GM12878 (cell line): ENCODE measurements at regions not wholly inside any gene's neighbourhood (a gene's known extent, or its start where the extent isn't known, plus 50 kb on each side); places are given as distances from the start of the nearest gene placed in this dataset.

Source experiments
- ATAC-seq: fragments of 200-7000 bp; cut with Tn5 transposase; 3 replicates; pipeline ENCODE4 v1.9.1; 2020; ENCODE audit warnings: mild to moderate bottlenecking, moderate library complexity
- BruUV-seq: library from RNA; stranded (reverse); fragments of 400-500 nt; replicated peaks from 2 replicates; lab custom pipeline; 2021; lab: Mats Ljungman, UMichigan
- CTCF ChIA-PET: fragments of 300-600 bp; sonication (Branson Sonifier 250); formaldehyde crosslinking; extraction: SDS; loops from one replicate; lab custom pipeline; 2021; ENCODE audit warnings: inconsistent platforms; lab: Yijun Ruan, JAX
- POLR2A ChIA-PET: fragments of 350-600 bp; formaldehyde crosslinking; extraction: SDS; loops from one replicate; lab custom pipeline; 2021; ENCODE audit warnings: inconsistent platforms; lab: Charles Lee
- RAD21 ChIA-PET: fragments of 300-600 bp; sonication (Branson Sonifier 250); formaldehyde crosslinking; loops from one replicate; lab custom pipeline; 2023; ENCODE audit warnings: antibody characterized with exemption; ENCODE audit not compliant: unreplicated experiment; lab: Charles Lee
- SMC1A ChIA-PET: fragments of 300-600 bp; sonication (Branson Sonifier 250); formaldehyde crosslinking; loops from one replicate; lab custom pipeline; 2023; ENCODE audit not compliant: unreplicated experiment, uncharacterized antibody; lab: Charles Lee
- DNase-seq: peaks from one replicate; pipeline ENCODE4 v3.0.0-alpha.2; 2011; ENCODE audit warnings: low read depth, low spot score
- FAIRE-seq: peaks from 3 replicates; lab custom pipeline; 2011; peaks lifted over from hg19 to GRCh38; lab: Jason Lieb, UNC
- H2AFZ ChIP-seq: 2 replicates; pipeline ENCODE4 v1.6.0; 2011; ENCODE audit warnings: low read depth, low read length, control low read depth; ENCODE audit not compliant: control insufficient read depth
- H3K27ac ChIP-seq: 2 replicates; pipeline ENCODE4 v1.5.1; 2011; ENCODE audit warnings: control low read depth; ENCODE audit not compliant: control insufficient read depth, insufficient read depth
- H3K27me3 ChIP-seq, 2 experiments: replicated peaks in 1 of 2; 2 replicates each; pipeline versions ENCODE4 v1.6.0 to v1.6.1; 2011; ENCODE audit warnings: low read length in 1 of 2; ENCODE audit not compliant: control insufficient read depth in 2 of 2, insufficient read depth in 2 of 2
- H3K36me3 ChIP-seq, 2 experiments: 2 replicates each; pipeline ENCODE4 v1.5.1; 2011; ENCODE audit warnings: low read length in 1 of 2; ENCODE audit not compliant: control insufficient read depth in 2 of 2, insufficient read depth in 2 of 2
- H3K4me1 ChIP-seq: 2 replicates; pipeline ENCODE4 v1.6.1; 2011; ENCODE audit warnings: mild to moderate bottlenecking, low read length, moderate library complexity, mixed read lengths; ENCODE audit not compliant: control insufficient read depth, insufficient read depth
- H3K4me2 ChIP-seq: 2 replicates; pipeline ENCODE4 v1.6.0; 2011; ENCODE audit warnings: control low read depth; ENCODE audit not compliant: control insufficient read depth, insufficient read depth
- H3K4me3 ChIP-seq: fragments of 200-600 bp; sonication (generic); 2 replicates; pipeline ENCODE4 v1.5.1; 2016
- H3K79me2 ChIP-seq: 2 replicates; pipeline ENCODE4 v1.6.0; 2011; ENCODE audit warnings: low read length; ENCODE audit not compliant: control insufficient read depth, insufficient read depth
- H3K9ac ChIP-seq: 2 replicates; pipeline ENCODE4 v1.8.0; 2011; ENCODE audit warnings: low read length, control low read depth, mixed read lengths; ENCODE audit not compliant: control insufficient read depth, insufficient read depth
- H3K9me3 ChIP-seq: replicated peaks from 3 replicates; pipeline ENCODE4 v1.5.1; 2011; ENCODE audit warnings: mild to moderate bottlenecking, low read length; ENCODE audit not compliant: control insufficient read depth, insufficient read depth
- H4K20me1 ChIP-seq: 2 replicates; pipeline ENCODE4 v1.6.0; 2011; ENCODE audit not compliant: control insufficient read depth, insufficient read depth
- BCLAF1 ChIP-seq: fragments of 450-650 bp; IDR thresholded peaks from 2 replicates; pipeline ENCODE4 v1.6.1; 2017; ENCODE audit warnings: antibody characterized with exemption, mild to moderate bottlenecking, moderate library complexity
- BHLHE40 ChIP-seq, 2 experiments: fragments of 450-650 bp in 1 of 2; IDR thresholded peaks; 2 replicates each; pipeline ENCODE4 v1.6.1; 2011 to 2017; ENCODE audit warnings: low read depth in 2 of 2, borderline replicate concordance in 1 of 2, improper control_type of control experiment in 1 of 2, low read length in 1 of 2, mild to moderate bottlenecking in 1 of 2
- CHD4 ChIP-seq: fragments of 200-600 bp; sonication (generic); IDR thresholded peaks from 2 replicates; pipeline ENCODE4 v1.6.1; 2016; ENCODE audit warnings: mild to moderate bottlenecking
- EZH2 ChIP-seq: IDR thresholded peaks from 2 replicates; pipeline ENCODE4 v1.6.1; 2012; ENCODE audit warnings: low read depth, mild to moderate bottlenecking, control low read depth, inconsistent platforms, low read length, borderline replicate concordance; ENCODE audit not compliant: control insufficient read depth
- HCFC1 ChIP-seq: fragments of 150-350 bp; IDR thresholded peaks from 2 replicates; pipeline ENCODE4 v1.6.1; 2014; ENCODE audit warnings: low read length
- MEF2B ChIP-seq: fragments of 450-650 bp; IDR thresholded peaks from 2 replicates; pipeline ENCODE4 v1.6.1; 2018; ENCODE audit warnings: mild to moderate bottlenecking, moderate library complexity; ENCODE audit not compliant: partially characterized antibody, poor library complexity, severe bottlenecking
- PAX5 ChIP-seq: IDR thresholded peaks from 2 replicates; pipeline ENCODE4 v1.6.1; 2011; ENCODE audit warnings: low read depth, low read length, borderline replicate concordance
- POU2F2 ChIP-seq: IDR thresholded peaks from 3 replicates; pipeline ENCODE4 v1.6.1; 2011; ENCODE audit warnings: low read depth, mild to moderate bottlenecking, low read length, borderline replicate concordance
- RFX5 ChIP-seq: IDR thresholded peaks from 2 replicates; pipeline ENCODE4 v1.6.1; 2011; ENCODE audit warnings: low read depth, low read length, improper control_type of control experiment
- SMAD1 ChIP-seq: fragments of 450-650 bp; IDR thresholded peaks from 2 replicates; pipeline ENCODE4 v1.6.1; 2018; ENCODE audit warnings: mild to moderate bottlenecking, low read depth; ENCODE audit not compliant: partially characterized antibody
- SMC3 ChIP-seq: IDR thresholded peaks from 2 replicates; pipeline ENCODE4 v1.6.1; 2011; ENCODE audit warnings: low read length, improper control_type of control experiment, borderline replicate concordance
- SP1 ChIP-seq: IDR thresholded peaks from one replicate; pipeline ENCODE4 v1.6.1; 2011; ENCODE audit warnings: low read depth, low read length
- SREBF1 ChIP-seq: IDR thresholded peaks from 2 replicates; pipeline ENCODE4 v1.6.1; 2012; ENCODE audit warnings: mild to moderate bottlenecking, low read length
- WGBS: methylation state at CpG from one replicate; pipeline ENCODE4 v1.1.6; 2016; ENCODE audit warnings: low lambda C conversion rate; ENCODE audit not compliant: insufficient replicate concordance, insufficient coverage; ENCODE audit errors: missing lambda C conversion rate; 5-methylcytosine and 5-hydroxymethylcytosine counted together
- in situ Hi-C: fragments of 300-500 bp; cut with MboI; formaldehyde crosslinking; loops from 9 replicates; pipeline ENCODE4 v1.14.3; 2018; ENCODE audit warnings: mixed read lengths
- intact Hi-C: fragments of 100-400 bp; cut with micrococcal nuclease; formaldehyde crosslinking; loops from one replicate; pipeline ENCODE4 v1.14.2; 2022; ENCODE audit not compliant: unreplicated experiment

GRCh38 chr2:150589681-150590080 is 102.2 kb upstream of the RND3 start:
- SMC1A ChIA-PET: interaction anchor here (1.3 to 4.6 kb wide), 5 partner anchors 11 to 61 kb away, joined by 4 to 50 read pairs (median 17); no protein-coding TSS in a partner anchor
- Histone ChIP-seq H2AFZ (no peak overlapping the region), H3K4me1 (no peaks in the 10 kb centered on the region), H3K79me2 (no peaks in the 10 kb centered on the region), H3K4me3 (no peak overlapping the region), H3K4me2 (no peak overlapping the region), H3K9ac (no peak overlapping the region), H3K36me3 (no peaks in the 10 kb centered on the region), H3K27me3 (no peaks in the 10 kb centered on the region), H4K20me1 (no peaks in the 10 kb centered on the region), H3K9me3 (no peaks in the 10 kb centered on the region; the same call in 2 of the 3 replicates), H3K27ac (no peak overlapping the region)
- POLR2A ChIA-PET: interaction anchor here (1.1 kb wide), 1 partner anchor 30 kb away, joined by 4 read pairs; no protein-coding TSS in a partner anchor
- peak; percentile 40 for ATAC-seq
- BruUV-seq: no TSS peak
- in situ Hi-C loops (no loop called here), intact Hi-C loops (no loop called here)
- no peak for DNase-seq
- TF ChIP-seq BHLHE40 (IDR thresholded peaks at IDR 0.05; ENCODE audit: borderline replicate concordance in 1 of 2, low read depth in 2 of 2, low read length in 1 of 2): peak in 1 of 2 experiments; percentile 34; a peak in 1 of 4 replicates
- no peak for TF ChIP-seq POU2F2
- RAD21 ChIA-PET: interaction anchor here (0.8 to 7.2 kb wide), 2 partner anchors 16 to 20 kb away, joined by 3 to 71 read pairs; no protein-coding TSS in a partner anchor
- CTCF ChIA-PET: interaction anchor here (1.0 to 1.5 kb wide), 2 partner anchors 12 to 21 kb away, joined by 3 to 4 read pairs; no protein-coding TSS in a partner anchor
- 23% methylated on average over 2 of the region's 2 CpGs for WGBS
- FAIRE-seq: no peak

DNA sequence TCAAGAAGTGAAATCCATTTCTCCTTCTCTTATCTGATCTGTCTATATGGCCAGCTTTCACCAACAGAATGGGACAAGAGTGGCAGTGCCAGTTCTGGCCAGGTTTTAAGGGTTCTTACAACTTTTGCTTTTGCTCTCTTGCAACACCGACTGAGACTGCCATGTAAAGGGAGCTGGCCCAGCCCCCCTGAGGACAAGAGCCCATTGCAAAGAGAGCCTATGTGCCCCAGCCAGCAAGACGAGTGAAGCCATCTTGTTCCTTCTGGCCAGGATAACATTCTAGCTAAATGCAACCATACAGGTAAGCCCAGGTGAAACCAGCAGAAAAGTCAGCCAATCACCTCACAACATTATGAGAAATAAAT is 101.0 kb upstream of the RND3 start:
- BruUV-seq: no TSS peak

More for the DNA sequence above, 101.0 kb upstream of the RND3 start:
- in situ Hi-C loops: no loop called here
- Histone ChIP-seq H3K9me3 (no peaks in the 10 kb centered on the region; the same call in 2 of the 3 replicates), H3K36me3 (no peaks in the 10 kb centered on the region), H3K27ac (no peak overlapping the region), H2AFZ (no peak overlapping the region), H4K20me1 (no peaks in the 10 kb centered on the region), H3K27me3 (no peaks in the 10 kb centered on the region), H3K4me1 (no peaks in the 10 kb centered on the region), H3K79me2 (no peaks in the 10 kb centered on the region), H3K4me2 (no peak overlapping the region), H3K4me3 (no peak overlapping the region), H3K9ac (no peak overlapping the region)
- WGBS: 30% methylated on average over 2 of the region's 2 CpGs
- no peak for TF ChIP-seq PAX5
- no peak for TF ChIP-seq HCFC1
- TF ChIP-seq CHD4: no peak
- no peak for TF ChIP-seq BHLHE40 (IDR thresholded peaks at IDR 0.05; ENCODE audit: borderline replicate concordance in 1 of 2, low read depth in 2 of 2, low read length in 1 of 2)
- no peak for TF ChIP-seq BCLAF1
- no peak for TF ChIP-seq SREBF1
- no peak for TF ChIP-seq EZH2
- TF ChIP-seq RFX5: no peak
- no peak for TF ChIP-seq SP1
- no peak for TF ChIP-seq MEF2B
- TF ChIP-seq SMC3: no peak
- no peak for TF ChIP-seq SMAD1
- intact Hi-C loops: no loop called here
- ATAC-seq: no peak
- POLR2A ChIA-PET: interaction anchor here (0.5 to 5.1 kb wide), 8 partner anchors 15 to 176 kb away, joined by 3 to 40 read pairs (median 4); no protein-coding TSS in a partner anchor
- SMC1A ChIA-PET: interaction anchor here (0.6 to 4.6 kb wide), 19 partner anchors 8 to 119 kb away, joined by 3 to 50 read pairs (median 4); no protein-coding TSS in a partner anchor
- no peak for DNase-seq
- RAD21 ChIA-PET: interaction anchor here (1.2 to 7.2 kb wide), 5 partner anchors 13 to 68 kb away, joined by 3 to 71 read pairs (median 10); no protein-coding TSS in a partner anchor
- FAIRE-seq: no peak
- CTCF ChIA-PET: interaction anchor here (0.7 to 2.1 kb wide), 11 partner anchors 12 to 112 kb away, joined by 3 to 7 read pairs (median 3); no protein-coding TSS in a partner anchor
